ENCODE measurements at regions not wholly inside any gene's neighbourhood (a gene's known extent, or its start where the extent isn't known, plus 50 kb on each side); places are given as distances from the start of the nearest gene placed in this dataset.

DNA sequence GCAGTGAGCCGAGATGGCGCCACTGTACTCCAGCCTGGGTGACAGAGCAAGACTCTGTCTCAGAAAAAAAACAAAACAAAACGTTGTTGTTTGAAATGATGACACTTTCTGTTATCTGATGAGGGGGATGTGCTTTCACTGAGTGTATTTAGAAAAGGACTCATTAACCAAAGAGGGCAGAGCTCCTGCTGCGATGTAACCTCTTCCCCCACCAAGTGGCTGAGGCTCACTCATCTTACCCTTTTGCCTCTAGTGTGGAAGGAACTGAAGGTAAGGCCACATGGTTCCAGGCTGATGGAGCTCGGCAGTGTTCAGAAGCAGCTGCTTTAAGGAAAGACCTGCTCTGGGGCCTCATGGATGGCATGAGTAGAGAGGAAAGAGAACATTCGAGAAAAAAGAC, 105.7 kb upstream of the RUNX1 start:
- no peak for DNase-seq (ENCODE audit: low read depth, low spot score)
- H3K27ac ChIP-seq = no peak overlapping the region

DNA sequence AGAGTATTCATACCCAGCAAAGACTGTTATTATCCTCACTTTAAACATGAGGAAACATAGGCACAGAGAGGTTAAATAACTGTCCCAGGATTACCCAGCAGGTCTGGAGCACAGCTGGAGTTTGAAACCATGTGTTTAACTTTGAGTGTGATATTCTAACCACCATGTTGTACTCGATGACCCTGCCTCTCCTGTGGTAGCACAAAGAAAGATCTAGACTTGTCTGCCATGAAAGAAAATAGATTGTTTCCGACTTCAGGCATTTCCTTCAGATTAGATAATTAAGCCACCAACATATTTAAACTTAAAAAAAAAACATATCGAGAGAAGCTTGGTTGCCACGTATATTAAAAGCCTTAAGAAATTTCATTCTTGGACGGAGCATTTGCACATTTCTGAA, 104.6 kb upstream of the RUNX1 start:
- no peak overlapping the region for H3K27ac ChIP-seq
- no peak for DNase-seq (ENCODE audit: low read depth, low spot score)

DNA sequence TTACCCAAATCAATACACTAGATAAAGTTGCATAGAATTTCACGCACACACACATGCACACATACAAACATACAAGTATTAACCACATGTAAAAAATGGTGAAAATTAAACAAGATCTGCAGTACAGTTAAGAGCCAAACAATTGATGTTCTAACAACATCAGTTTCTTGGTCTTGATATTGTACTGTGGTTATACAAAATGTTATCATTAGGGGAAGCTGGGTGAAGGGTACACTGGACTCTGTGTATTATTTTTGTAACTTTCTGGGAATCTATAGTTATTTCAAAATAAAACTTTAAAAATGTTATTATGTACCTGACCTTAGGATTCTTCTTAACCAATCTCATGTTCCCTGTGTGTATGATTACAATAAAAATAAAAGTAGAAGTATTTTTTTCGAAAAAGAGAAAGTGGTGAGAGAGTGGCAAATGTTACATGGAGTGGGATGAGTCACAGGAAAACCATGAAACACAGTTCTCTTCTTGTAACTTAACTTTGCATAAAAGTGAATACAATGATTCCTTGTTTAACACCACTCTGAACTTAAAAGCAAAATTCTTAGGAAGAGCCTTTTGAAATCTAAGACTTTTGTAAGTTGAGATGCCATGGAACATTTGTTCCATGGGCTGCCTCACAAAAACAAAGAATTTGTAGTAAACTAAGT, 101.6 kb upstream of the RUNX1 start:
- peak overlapping the region; percentile 60 for H3K27ac ChIP-seq
- no peak for DNase-seq (ENCODE audit: low read depth, low spot score)

DNA sequence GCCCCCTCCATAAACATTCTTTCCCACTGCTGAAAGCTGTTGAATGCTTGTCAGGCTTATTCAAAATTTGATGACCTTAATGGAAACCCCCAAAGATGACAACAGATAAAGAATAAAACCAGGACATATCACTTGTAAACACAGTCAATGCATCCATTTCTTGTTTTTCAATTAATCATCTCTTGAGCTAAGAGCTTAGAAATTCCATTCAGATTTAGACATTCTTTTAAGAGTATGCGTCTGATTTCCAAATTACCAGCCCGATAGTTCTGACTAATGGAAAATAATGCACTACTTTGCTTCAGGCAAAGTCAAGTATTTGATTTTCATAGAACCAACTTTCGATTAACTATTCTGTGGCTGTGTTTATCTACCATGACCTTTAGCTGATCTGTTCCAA, 100.6 kb upstream of the RUNX1 start:
- peak; percentile 50 for DNase-seq (ENCODE audit: low read depth, low spot score)
- peak overlapping the region; percentile 60 for H3K27ac ChIP-seq

DNA sequence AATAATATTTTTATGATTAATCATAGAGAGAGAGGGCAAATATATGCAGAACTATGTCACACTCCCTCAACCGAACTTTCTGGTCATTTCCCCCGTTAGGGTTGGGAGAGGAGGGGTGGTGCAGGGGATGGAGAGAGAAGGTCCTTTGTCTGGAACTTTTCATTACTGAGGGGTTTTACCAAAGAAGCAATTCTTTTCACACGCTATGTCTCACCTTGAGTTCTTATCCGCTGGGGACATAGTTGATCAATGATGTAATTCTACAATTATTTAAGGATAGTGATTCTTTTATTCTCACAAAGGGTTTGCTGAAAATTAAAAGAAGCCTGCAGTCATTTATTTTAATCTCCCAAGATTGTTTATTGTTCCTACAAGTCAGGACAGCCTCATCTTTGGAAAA, 98.3 kb upstream of the RUNX1 start:
- peak overlapping the region; percentile 51 for H3K27ac ChIP-seq
- DNase-seq (ENCODE audit: low read depth, low spot score) = no peak

DNA sequence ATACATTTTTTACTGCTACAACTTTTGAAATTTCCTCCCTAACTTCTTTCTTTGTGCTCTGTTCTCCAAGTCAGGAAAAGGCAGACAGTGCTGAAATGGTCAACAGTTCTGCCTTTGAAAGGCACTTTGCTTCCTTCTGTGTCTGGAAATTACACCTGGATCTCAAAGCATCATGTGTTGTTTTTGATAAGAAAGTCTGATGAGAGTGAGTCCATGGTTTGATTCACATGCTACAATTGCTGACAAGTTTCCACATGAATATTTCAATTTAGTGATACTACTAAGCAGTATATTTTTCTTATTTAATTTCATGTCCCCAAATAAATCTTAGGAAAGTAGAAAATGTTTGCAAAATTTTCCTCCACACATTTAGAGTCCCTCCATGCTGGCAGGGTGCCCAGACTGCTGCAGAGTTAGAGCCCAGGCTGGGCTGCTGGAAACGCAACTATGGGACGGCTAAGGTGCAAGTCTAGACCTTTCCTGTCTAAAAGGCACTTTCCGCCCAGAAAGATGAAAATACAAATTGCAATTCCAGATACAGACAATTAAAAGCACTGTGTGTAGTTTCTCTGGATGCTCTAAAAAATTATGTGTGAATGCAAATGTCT, 96.6 kb upstream of the RUNX1 start:
- DNase-seq (ENCODE audit: low read depth, low spot score) = no peak

DNA sequence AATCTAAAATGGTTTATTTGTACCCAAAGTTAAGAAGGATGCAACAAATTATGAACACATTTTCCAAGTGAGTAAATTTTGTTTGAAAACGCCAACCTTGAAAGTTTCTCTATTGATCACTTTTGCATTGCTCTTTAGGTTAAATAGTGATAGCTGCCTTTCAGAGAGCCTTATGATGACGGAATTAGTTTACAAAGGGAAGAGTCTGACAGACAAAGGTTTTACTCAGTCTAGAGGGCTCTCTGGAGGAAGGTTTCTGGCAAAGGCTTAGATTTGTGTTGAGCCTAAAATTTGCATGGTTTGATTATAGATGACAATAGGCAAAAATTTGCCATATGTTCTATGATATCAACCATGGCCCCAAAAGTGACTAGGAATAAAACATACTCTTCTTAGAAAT, 95.9 kb upstream of the RUNX1 start:
- no peak for DNase-seq (ENCODE audit: low read depth, low spot score)
- no peak overlapping the region for H3K27ac ChIP-seq

More for the DNA sequence above, 96.6 kb upstream of the RUNX1 start:
- no peak overlapping the region for H3K27ac ChIP-seq

DNA sequence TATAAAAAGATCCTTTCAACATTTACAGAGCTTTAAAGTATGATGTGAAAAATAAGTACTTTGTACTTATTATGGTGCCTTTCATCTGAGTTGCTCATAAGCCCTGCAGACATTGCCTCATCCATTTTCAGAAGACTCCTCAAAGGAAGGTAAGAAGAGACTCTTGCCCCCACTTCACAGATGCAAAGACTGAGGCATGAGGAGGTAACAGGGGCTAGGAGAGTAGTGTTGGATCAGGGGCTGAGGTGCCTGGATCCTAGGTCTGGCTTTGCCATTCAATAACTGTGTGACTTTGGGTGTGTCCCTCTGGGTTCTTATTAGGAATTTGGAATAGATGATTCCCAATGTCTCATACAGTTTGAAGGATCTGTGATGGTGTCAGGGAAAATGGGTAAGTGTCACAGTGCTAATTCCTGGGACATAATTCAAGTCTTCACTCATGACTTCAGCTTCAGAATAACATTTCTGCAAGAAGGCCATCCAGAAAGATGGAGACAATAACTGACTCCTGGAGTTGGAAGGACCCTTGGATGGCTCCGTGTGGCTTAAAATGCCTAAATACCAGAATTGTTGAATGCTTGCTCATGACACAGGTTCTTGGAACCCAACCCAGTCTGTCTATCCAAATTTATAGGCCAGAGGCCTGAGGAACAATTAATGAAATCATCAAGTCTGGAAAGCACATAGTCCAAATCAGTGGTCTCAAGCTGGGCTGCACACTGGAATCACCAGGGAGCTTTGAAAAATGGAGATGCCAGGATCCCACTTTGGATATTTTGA, 93.1 kb upstream of the RUNX1 start:
- H3K27ac ChIP-seq = no peak overlapping the region
- DNase-seq (ENCODE audit: low read depth, low spot score) = no peak

DNA sequence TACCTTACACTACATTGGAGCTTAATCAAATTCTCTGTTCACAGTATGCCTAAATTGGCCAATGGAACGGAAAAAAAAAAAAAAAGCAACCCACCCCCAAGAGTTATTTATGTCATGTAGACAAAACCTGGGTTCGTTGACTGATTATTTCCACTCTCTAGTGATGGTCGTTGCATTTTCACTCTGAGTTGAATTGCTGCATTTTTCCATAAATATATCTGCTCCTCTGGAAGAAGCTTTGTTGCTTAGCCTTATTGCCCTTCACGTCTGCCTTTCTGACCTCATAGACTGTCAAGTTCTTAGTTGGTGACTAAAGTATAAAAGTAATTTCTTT, 90.2 kb upstream of the RUNX1 start:
- DNase-seq (ENCODE audit: low read depth, low spot score) = no peak
- peak overlapping the region; percentile 93 for H3K27ac ChIP-seq

DNA sequence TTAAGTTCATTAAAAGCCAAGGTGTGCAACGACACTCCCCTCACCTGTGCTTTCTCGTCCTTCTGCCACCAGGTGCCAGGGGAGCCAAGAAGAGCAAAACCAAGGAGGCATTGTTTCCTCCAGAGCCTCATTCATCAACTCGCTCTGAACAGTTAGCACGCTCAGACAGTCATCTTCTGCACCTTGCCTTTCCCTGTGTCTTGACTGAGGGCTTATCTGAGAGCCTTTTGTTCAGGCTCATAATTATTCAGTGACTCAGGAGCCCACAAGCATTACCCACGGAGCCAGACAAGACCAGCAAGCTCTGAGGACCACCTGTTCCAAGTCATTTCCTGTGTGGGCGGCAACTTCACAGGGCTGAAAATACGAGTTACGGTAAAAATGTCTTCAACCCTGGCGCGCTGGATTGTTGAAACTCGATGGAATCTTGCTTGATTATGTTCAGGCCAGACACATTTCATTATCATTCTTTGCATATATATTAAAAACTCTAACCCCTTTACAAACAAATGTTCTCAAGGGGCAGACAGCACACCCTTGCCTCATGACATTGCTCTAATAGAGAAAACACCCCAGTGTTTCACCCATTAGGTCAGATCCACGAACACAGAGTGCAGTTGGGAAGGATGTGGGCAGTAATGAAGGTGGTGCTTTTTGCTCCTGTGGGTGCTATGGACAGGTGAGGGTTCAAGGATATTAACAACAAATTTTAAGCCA, 89.7 kb upstream of the RUNX1 start:
- peak overlapping the region; percentile 93 for H3K27ac ChIP-seq

DNA sequence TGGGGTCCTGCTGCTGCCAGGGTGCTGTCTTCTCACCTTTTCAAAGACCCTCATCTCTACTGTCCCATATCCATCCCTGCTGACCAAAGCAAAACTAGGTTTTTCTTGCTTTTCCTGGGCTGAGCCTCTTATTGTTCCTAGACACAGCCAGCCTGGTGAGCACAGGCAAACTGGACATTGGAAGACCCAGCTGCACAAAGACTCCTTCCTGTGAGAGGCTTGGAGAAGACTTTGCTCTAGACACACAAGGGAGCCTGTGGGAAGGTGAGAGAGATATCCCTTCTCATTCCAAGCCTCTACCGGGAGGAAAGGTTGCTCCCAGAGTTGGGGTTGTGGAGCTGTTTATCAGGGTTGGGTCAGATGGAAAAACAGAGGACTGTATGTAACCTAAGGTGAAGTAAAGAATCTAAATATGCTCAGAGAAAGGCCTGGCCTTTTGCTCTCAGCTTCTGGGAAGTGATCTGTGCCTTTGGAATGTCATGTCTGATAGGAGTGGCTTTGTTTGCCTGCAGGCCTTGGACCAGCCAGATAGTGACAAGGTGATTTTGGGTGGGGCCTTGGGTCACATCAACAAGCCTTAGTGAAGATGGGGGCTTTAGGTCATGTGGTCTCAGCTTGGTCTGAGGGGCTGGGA, 87.6 kb upstream of the RUNX1 start:
- peak overlapping the region; percentile 93 for H3K27ac ChIP-seq
- peak; percentile 37 for DNase-seq (ENCODE audit: low read depth, low spot score)

More for the DNA sequence above, 89.7 kb upstream of the RUNX1 start:
- peak; percentile 94 for DNase-seq (ENCODE audit: low read depth, low spot score)

DNA sequence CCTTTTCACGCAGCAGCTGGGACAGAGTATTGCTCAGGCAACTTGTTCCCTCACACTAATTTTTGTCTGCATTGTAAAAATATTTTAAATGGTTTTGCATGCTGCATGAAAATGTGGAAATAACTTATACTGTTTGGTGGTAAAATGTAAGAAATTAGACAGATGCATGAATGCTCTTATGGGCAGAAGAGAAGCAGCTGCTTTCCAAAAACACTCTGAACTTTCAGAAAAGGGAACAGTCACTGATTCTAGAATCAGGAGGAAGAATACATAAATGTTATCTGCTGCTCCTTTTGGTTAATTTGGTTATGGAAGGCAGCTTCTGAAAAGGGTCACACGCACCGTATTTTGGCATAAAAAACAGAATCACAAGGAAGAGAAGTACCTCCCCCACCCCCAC, 87.0 kb upstream of the RUNX1 start:
- peak overlapping the region; percentile 93 for H3K27ac ChIP-seq
- DNase-seq (ENCODE audit: low read depth, low spot score) = no peak

DNA sequence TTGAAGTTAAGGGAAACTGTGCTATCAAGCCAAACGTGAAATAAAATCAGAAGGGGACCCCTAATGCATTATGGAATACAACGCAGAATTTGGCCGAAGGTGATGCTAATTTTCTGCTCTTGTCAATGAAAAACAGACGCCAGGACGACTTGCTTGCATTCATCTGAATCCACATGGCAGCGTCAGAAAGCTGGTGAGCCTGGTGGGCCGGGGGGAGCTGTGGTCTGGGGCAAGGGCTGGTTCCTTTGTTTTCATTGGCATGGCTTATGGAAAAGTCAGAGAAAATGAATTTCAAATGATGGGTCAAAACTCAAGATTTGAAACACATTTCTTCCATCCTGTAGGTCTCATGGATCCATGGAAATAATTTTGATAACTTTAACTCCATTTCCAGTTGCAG, 86.4 kb upstream of the RUNX1 start:
- H3K27ac ChIP-seq = peak overlapping the region; percentile 93
- no peak for DNase-seq (ENCODE audit: low read depth, low spot score)

DNA sequence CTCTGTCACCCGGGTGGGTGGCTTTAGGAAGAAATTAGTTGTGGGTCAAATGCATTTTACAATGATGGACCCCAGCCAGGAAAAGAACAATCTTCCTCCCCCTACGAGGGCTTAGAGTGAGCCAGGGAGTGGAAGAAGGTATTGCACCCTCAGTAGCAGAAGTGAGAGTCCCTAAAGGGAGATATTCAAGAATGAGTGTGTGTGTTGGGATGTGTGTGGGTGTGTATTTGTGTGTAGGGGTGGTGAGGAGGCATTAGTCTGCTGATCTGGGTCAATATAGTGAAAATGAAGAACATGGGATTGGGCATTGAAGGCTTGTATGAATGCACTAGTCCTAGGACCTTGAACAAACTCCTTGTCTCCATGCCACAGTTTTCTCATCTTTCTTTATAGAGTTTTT, 85.2 kb upstream of the RUNX1 start:
- H3K27ac ChIP-seq = no peak overlapping the region
- no peak for DNase-seq (ENCODE audit: low read depth, low spot score)

DNA sequence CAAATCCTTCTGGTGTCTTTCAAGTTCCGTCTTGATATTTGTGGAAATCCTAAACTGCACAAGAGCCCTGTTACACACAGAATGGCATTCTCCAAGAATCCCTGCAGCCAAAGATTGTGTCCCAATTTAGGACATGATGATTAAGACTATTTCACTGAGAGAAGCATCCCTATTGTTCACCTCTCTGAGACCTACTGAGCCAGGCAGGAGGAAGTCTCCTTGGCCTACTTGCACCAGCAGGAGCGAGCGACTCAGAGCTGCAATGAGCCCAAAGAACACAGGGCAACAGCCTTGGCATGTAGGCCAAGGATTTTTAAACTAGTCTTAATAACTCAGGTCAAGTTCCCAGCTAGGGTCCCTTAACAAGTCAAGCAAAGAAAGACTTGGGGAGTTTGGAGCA, 79.4 kb upstream of the RUNX1 start:
- no peak for DNase-seq (ENCODE audit: low read depth, low spot score)
- peak overlapping the region; percentile 19 for H3K27ac ChIP-seq

DNA sequence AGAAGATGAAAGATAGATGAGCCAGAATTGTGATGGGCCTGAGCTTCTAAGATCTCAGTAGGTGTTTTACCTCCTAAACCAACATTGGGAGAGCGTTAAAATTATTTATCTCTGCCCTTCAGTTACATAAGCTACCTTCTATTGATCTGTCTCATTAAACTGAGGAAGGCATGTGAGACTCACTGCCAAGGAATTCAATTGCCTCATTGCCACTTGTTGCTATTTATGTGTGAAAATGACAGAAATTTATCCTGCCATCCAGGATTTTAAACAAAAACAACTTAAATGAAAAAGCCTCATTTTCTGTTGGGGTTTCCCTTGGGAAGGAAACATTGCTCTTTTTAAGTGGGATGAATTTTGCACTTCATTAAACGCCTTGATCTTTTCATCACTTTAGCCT, 78.7 kb upstream of the RUNX1 start:
- peak overlapping the region; percentile 19 for H3K27ac ChIP-seq
- DNase-seq (ENCODE audit: low read depth, low spot score) = no peak

DNA sequence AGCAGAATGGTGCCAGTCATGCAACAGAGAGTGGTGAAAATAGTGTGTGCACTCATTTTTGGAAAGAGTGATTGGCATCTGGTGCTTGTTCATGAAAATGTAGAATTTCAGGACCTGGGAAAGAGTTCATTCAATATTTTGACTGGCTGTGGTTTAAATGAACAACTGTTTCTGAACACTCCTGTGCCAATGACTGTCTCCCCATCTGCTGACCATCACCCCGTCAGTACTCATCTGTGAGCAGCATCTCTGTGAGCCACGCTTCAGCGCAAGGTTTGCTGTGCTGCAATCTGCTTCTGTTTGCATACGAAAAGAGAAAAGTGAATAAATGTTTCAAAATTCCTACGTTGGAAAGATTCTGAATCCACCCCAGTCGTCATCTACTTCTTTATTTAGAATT, 77.9 kb upstream of the RUNX1 start:
- no peak for DNase-seq (ENCODE audit: low read depth, low spot score)
- H3K27ac ChIP-seq = no peak overlapping the region

DNA sequence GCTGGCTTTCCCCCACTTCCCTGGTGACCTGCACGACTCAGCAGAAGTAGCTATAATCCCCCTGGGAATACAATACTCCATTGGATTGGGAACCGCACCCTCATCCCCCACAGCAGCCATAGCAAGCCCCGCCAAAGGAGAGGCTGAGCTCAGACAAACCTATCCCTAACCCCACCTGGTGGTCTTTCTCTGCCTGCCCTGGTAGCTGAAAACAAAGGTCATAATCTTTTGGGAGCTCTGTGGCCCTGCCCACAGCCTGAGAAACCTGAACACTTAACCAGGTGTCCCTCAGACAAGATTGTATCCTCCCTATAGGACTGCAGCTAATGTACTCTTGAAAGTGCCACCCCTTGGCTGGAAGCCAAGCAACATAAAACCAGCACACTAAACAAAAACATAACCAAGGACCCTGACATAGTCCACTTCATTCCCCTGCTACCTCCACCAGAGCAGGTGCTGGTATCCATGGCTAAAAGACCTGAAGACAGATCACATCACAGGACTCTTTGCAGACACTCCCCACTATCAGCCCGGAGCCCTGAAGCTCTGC, 71.6 kb upstream of the RUNX1 start:
- no peak for DNase-seq (ENCODE audit: low read depth, low spot score)
- H3K27ac ChIP-seq = no peak overlapping the region

DNA sequence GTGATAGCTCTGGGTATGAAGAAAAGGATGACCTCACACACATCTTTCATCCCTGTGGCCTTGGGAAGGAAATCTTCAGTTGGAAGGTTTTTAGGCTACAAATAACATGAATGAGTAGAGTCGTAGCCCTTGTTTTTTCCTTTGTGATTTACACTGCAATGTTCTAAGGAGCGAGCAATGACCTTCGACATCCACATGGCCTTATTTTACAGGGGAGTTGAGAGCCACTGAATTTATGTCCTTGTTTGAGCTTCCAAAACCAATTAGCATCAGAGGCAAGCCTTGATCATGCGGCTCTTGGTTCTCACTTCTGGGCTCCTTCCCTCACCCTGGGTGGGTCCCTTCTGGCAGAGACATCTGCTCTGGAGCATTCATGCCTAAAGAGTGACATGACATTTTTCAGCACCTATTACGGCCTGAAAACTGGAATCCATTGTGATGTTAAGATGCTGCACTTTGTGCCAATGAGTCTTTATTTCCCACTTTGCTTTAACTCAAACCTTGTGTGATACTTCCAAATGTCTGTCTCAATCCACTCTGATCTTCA, 70.5 kb upstream of the RUNX1 start:
- no peak for DNase-seq (ENCODE audit: low read depth, low spot score)
- H3K27ac ChIP-seq = no peak overlapping the region

DNA sequence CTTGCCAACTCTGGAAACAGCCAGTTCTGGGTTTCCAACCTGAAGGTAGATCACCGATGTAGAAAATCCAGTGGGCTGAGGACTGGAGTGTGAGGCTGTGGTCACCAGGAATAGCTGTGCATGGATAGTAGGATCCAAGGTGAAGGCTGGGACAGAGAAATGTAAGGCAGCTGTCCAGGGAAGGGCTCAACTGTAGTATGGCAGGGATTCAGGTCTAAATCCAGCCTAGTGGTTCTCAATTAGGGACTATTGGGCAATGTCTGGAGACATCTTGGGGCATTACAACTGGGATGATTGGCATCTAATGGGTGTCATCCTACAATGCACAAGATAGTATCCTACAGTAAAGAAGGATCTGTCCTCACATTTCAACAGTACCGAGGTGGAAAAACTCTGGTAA, 67.7 kb upstream of the RUNX1 start:
- no peak for DNase-seq (ENCODE audit: low read depth, low spot score)
- no peak overlapping the region for H3K27ac ChIP-seq

Measured in epithelial cell of prostate (primary cell).